ENCODE measurements at regions not wholly inside any gene's neighbourhood (a gene's known extent, or its start where the extent isn't known, plus 50 kb on each side); places are given as distances from the start of the nearest gene placed in this dataset.

DNA sequence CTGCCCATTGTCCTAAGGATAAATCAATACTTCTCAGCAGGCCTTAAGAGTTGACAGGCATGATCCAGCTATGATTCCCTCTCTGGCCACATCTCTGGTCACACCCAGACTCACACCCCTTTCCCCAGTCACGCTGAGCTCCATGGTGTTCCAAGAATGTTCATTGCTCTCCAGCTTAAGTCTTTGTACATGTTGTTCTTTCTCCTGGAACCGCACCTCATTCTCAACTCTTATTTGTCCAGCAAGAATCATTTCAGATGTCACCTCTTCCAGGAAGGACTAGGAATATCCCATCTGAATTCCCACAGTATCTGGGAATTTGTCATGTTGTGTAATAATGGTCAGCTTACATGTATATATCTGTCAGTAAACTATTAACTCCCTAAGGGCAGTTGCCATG is 118.3 kb upstream of the GALNT15 start:
- H3K9me2 ChIP-seq (ENCODE audit: insufficient read depth, low read length) = no peaks in the 10 kb centered on the region
- no peaks in the 10 kb centered on the region for H3K79me2 ChIP-seq (replicated peaks; ENCODE audit: insufficient read depth, low read length)
- no peaks in the 10 kb centered on the region for H3F3A ChIP-seq (ENCODE audit: insufficient read depth, low read length, poor library complexity, severe bottlenecking)
- no peaks in the 10 kb centered on the region for H4K20me1 ChIP-seq (ENCODE audit: insufficient read depth)
- TF ChIP-seq EZH2 (IDR thresholded peaks at IDR 0.05; ENCODE audit: borderline replicate concordance, insufficient read depth, low read length, poor library complexity, severe bottlenecking) (no peak), POLR2AphosphoS5 (IDR thresholded peaks at IDR 0.05) (no peak), EP300 (conservative IDR thresholded peaks at IDR 0.05; ENCODE audit: poor library complexity, severe bottlenecking) (no peak), MXI1 (conservative IDR thresholded peaks at IDR 0.05; ENCODE audit: poor library complexity, severe bottlenecking) (no peak), SMC3 (conservative IDR thresholded peaks at IDR 0.05; ENCODE audit: poor library complexity) (no peak), RAD21 (conservative IDR thresholded peaks at IDR 0.05) (no peak), TAF1 (IDR thresholded peaks at IDR 0.05; ENCODE audit: low read depth) (no peak)
- TF ChIP-seq, protein P1, sequence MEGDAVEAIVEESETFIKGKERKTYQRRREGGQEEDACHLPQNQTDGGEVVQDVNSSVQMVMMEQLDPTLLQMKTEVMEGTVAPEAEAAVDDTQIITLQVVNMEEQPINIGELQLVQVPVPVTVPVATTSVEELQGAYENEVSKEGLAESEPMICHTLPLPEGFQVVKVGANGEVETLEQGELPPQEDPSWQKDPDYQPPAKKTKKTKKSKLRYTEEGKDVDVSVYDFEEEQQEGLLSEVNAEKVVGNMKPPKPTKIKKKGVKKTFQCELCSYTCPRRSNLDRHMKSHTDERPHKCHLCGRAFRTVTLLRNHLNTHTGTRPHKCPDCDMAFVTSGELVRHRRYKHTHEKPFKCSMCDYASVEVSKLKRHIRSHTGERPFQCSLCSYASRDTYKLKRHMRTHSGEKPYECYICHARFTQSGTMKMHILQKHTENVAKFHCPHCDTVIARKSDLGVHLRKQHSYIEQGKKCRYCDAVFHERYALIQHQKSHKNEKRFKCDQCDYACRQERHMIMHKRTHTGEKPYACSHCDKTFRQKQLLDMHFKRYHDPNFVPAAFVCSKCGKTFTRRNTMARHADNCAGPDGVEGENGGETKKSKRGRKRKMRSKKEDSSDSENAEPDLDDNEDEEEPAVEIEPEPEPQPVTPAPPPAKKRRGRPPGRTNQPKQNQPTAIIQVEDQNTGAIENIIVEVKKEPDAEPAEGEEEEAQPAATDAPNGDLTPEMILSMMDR (IDR thresholded peaks at IDR 0.05; ENCODE audit: poor library complexity, severe bottlenecking) = no peak
- TF ChIP-seq, protein P2, sequence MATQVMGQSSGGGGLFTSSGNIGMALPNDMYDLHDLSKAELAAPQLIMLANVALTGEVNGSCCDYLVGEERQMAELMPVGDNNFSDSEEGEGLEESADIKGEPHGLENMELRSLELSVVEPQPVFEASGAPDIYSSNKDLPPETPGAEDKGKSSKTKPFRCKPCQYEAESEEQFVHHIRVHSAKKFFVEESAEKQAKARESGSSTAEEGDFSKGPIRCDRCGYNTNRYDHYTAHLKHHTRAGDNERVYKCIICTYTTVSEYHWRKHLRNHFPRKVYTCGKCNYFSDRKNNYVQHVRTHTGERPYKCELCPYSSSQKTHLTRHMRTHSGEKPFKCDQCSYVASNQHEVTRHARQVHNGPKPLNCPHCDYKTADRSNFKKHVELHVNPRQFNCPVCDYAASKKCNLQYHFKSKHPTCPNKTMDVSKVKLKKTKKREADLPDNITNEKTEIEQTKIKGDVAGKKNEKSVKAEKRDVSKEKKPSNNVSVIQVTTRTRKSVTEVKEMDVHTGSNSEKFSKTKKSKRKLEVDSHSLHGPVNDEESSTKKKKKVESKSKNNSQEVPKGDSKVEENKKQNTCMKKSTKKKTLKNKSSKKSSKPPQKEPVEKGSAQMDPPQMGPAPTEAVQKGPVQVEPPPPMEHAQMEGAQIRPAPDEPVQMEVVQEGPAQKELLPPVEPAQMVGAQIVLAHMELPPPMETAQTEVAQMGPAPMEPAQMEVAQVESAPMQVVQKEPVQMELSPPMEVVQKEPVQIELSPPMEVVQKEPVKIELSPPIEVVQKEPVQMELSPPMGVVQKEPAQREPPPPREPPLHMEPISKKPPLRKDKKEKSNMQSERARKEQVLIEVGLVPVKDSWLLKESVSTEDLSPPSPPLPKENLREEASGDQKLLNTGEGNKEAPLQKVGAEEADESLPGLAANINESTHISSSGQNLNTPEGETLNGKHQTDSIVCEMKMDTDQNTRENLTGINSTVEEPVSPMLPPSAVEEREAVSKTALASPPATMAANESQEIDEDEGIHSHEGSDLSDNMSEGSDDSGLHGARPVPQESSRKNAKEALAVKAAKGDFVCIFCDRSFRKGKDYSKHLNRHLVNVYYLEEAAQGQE (IDR thresholded peaks at IDR 0.05; ENCODE audit: borderline replicate concordance) = no peak
- H3K36me3 ChIP-seq (ENCODE audit: insufficient read depth, low read length) = no peaks in the 10 kb centered on the region
- no peak overlapping the region for H3K9ac ChIP-seq (ENCODE audit: low read length)
- H3K27me3 ChIP-seq (ENCODE audit: insufficient read depth, low read depth, low read length) = no peaks in the 10 kb centered on the region
- H3K9me3 ChIP-seq (ENCODE audit: low read length) = no peaks in the 10 kb centered on the region
- H3K27ac ChIP-seq (ENCODE audit: low read length) = no peak overlapping the region
- no peak overlapping the region for H3K4me3 ChIP-seq (ENCODE audit: low read length)
- H2AFZ ChIP-seq (ENCODE audit: low read depth, low read length) = no peak overlapping the region
- H3K4me2 ChIP-seq (ENCODE audit: low read length) = no peak overlapping the region

DNA sequence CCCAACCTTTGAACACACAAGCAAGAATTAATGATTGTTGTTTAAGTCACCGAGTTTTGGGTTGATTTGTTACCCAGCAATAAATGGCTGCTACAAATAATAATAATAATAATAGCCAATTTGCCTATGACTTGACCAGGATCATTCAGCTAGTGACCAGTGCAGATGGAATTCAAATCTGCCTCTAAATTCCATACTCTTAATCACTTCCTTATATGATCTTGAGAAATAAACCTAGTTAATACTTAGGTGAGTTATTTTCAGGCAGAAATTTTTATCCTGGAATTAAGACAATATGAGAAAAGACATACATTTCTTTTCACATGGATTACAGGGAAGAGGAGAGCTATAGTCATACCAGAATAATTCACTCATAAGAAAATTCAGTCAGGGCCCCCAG is 116.0 kb upstream of the GALNT15 start:
- Histone ChIP-seq H3K27ac (ENCODE audit: low read length) (no peak overlapping the region), H3F3A (ENCODE audit: insufficient read depth, low read length, poor library complexity, severe bottlenecking) (no peaks in the 10 kb centered on the region), H3K9me2 (ENCODE audit: insufficient read depth, low read length) (no peaks in the 10 kb centered on the region), H3K4me2 (ENCODE audit: low read length) (no peak overlapping the region), H3K9me3 (ENCODE audit: low read length) (no peaks in the 10 kb centered on the region), H2AFZ (ENCODE audit: low read depth, low read length) (no peak overlapping the region), H3K36me3 (ENCODE audit: insufficient read depth, low read length) (no peaks in the 10 kb centered on the region), H3K9ac (ENCODE audit: low read length) (no peak overlapping the region), H4K20me1 (ENCODE audit: insufficient read depth) (no peaks in the 10 kb centered on the region), H3K4me3 (ENCODE audit: low read length) (no peak overlapping the region), H3K79me2 (replicated peaks; ENCODE audit: insufficient read depth, low read length) (no peaks in the 10 kb centered on the region), H3K27me3 (ENCODE audit: insufficient read depth, low read depth, low read length) (no peaks in the 10 kb centered on the region)
- TF ChIP-seq POLR2AphosphoS5 (IDR thresholded peaks at IDR 0.05) (no peak), TAF1 (IDR thresholded peaks at IDR 0.05; ENCODE audit: low read depth) (no peak), MXI1 (conservative IDR thresholded peaks at IDR 0.05; ENCODE audit: poor library complexity, severe bottlenecking) (no peak), SMC3 (conservative IDR thresholded peaks at IDR 0.05; ENCODE audit: poor library complexity) (no peak), RAD21 (conservative IDR thresholded peaks at IDR 0.05) (no peak), EZH2 (IDR thresholded peaks at IDR 0.05; ENCODE audit: borderline replicate concordance, insufficient read depth, low read length, poor library complexity, severe bottlenecking) (no peak), EP300 (conservative IDR thresholded peaks at IDR 0.05; ENCODE audit: poor library complexity, severe bottlenecking) (no peak)
- TF ChIP-seq, protein P1 (IDR thresholded peaks at IDR 0.05; ENCODE audit: poor library complexity, severe bottlenecking) = no peak
- TF ChIP-seq, protein P2 (IDR thresholded peaks at IDR 0.05; ENCODE audit: borderline replicate concordance) = no peak
